Astrocyte of the cerebellum (primary cell): ENCODE measurements at regions not wholly inside any gene's neighbourhood (a gene's known extent, or its start where the extent isn't known, plus 50 kb on each side); places are given as distances from the start of the nearest gene placed in this dataset.
"Not testable (repeated sequence)": the region's sequence is repeated elsewhere in the genome, so short reads cannot be mapped to it uniquely, and the experiment has no call there.

Source experiments
- DNase-seq: peaks from one replicate; pipeline ENCODE4 v3.0.0-alpha.2; 2011; ENCODE audit warnings: low read depth
- H3K4me3 ChIP-seq: 2 replicates; pipeline ENCODE4 v1.5.1; 2011; ENCODE audit warnings: mild to moderate bottlenecking, low read depth, low read length, moderate library complexity
- CTCF ChIP-seq: IDR thresholded peaks from 2 replicates; pipeline ENCODE4 v1.5.1; 2012; ENCODE audit warnings: low read length, low read depth, moderate library complexity, mild to moderate bottlenecking; ENCODE audit errors: missing control alignments
- in situ Hi-C: cut with HindIII; loops from 2 replicates; pipeline ENCODE4 v1.10.0; 2017; ENCODE audit warnings: low sequenced_read_pairs

- DNase-seq, in situ Hi-C loops, H3K4me3 ChIP-seq: not testable (repeated sequence)
These were observed 1357.9 kb downstream of the CDH12 start for GRCh38 chr5:21495235-21495634.

DNA sequence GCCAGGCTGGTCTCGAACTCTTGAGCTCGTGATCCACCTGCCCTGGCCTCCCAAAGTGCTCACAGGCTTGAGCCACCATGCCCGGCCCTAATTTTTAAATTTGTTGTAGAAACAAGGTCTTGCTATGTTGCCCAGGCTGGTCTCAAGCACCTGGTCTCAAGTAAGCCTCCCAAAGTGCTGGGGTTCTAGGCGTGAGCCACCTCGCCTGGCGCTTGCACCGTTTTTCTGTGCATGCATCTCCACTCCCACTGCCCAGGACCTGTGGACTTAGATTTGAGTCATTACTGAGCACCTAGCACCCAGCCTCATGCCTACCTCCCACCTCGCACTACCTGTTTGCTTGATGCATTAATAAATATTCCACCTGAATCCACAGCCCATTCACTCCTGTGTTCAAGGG is 1359.1 kb downstream of the CDH12 start:
- DNase-seq, in situ Hi-C loops, H3K4me3 ChIP-seq: not testable (repeated sequence)

DNA sequence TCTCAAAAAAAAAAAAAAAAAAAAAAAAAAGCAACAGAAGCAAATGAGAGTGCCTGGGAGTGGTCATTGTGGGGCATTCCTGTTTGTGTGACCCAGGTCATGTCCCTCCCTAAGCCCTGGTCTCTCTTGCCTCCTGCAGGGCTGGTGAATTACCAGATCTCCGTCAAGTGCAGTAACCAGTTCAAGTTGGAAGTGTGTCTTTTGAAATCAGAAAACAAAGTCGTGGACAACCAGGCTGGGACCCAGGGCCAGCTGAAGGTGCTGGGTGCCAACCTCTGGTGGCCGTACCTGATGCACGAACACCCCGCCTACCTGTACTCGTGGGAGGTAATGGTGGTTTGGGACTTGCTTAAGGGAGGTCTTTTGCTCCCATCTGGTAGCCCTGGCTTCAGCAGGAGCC is 1362.0 kb downstream of the CDH12 start:
- DNase-seq, H3K4me3 ChIP-seq, in situ Hi-C loops: not testable (repeated sequence)

GRCh38 chr5:21488828-21489227 is 1364.3 kb downstream of the CDH12 start:
- H3K4me3 ChIP-seq, in situ Hi-C loops, DNase-seq: not testable (repeated sequence)

DNA sequence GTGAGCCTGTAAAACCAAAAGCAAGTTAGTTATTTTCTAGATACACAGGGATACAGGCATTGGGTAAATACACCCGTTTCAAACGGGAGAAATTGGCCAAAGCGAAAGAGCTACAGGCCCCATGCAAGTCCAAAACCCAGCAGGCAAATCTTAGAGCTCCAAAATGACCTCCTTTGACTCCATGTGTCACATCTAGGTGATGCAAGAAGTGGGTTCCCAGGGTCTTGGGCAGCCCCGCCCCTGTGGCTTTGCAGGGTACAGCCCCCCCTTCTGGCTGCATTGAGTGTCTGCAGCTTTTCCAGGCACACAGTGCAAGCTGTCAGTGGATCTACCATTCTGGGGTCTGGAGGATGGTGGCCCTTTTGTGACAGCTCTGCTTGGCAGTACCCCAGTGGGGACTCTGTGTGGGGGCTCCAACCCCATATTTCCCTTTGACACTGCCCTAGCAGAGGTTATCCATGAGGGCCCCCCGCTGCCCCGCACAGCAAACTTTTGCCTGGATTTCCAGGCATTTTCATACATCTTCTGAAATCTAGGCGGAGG is 1367.6 kb downstream of the CDH12 start:
- DNase-seq, H3K4me3 ChIP-seq, in situ Hi-C loops: not testable (repeated sequence)
- peak; percentile 28 for TF ChIP-seq CTCF

DNA sequence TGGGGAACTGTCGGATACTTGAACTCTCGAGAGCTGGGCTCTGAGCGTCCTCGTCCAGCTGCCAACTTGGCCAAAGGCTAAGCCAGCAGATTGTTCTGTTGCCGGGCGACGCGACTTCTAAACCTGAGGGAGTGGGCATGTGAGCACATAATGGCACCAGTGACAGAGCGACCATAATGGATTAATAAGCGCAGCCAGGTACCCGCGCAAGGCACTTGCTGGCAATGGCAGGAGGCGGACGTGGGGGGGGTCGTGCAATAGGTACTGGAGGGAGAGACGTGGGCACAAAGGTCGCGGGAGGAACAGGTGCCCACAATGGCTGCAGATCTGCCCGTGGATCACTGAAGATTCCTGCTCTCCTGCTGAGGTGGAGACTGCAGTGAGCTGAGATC is 1368.7 kb downstream of the CDH12 start:
- in situ Hi-C loops, DNase-seq, H3K4me3 ChIP-seq: not testable (repeated sequence)

GRCh38 chr5:21483790-21484497 is 1369.2 kb downstream of the CDH12 start:
- in situ Hi-C loops, H3K4me3 ChIP-seq, DNase-seq: not testable (repeated sequence)

DNA sequence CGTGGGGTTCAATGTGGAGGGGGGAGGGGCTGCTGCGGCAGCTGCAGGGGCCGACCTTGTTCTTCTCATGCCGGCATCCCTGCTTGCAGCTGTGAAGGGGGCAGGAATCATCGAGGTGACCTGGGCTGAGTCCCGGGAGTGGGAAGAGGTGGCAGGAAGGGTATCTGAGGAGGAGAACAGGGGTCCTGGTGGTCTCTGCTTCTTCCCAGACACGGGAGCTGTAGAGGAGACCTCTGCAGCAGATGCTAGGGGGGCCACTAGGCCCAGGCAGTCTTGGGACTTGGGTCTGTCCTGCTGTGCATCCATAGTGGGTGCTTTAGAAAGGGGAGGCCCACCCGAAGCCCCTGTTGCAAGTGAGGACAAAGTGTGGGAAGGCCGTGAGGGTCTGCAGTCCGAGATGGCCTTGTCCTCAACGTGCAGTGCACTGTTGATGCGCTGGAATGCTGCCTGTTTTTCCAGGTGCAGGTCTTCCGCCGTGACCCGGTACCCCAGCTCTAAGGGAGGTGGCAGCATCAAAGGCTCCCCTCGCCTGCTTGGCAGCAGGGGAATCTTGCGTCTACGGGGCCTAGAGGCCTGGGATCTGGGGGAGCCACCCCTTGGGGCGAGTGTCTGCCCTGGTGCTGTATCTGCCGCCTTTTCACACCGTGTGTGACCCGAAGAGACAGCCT is 1370.0 kb downstream of the CDH12 start:
- in situ Hi-C loops, DNase-seq: not testable (repeated sequence)

DNA sequence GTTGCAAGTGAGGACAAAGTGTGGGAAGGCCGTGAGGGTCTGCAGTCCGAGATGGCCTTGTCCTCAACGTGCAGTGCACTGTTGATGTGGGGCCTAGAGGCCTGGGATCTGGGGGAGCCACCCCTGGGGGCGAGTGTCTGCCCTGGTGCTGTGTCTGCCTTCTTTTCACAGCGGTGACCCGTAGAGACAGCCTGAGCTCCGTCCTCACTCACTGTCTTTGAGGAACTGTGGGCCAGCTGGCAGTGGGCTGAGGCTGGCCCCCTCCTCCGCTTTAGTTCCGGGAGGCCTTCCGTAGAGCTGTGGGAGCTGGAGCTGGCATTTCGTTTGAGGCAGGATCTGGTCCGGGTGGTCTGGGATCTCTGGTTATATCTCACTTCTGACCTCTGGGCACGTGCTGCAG is 1370.6 kb downstream of the CDH12 start:
- DNase-seq, in situ Hi-C loops, H3K4me3 ChIP-seq: not testable (repeated sequence)

More for the DNA sequence above, 1370.0 kb downstream of the CDH12 start:
- not testable (repeated sequence) for H3K4me3 ChIP-seq

DNA sequence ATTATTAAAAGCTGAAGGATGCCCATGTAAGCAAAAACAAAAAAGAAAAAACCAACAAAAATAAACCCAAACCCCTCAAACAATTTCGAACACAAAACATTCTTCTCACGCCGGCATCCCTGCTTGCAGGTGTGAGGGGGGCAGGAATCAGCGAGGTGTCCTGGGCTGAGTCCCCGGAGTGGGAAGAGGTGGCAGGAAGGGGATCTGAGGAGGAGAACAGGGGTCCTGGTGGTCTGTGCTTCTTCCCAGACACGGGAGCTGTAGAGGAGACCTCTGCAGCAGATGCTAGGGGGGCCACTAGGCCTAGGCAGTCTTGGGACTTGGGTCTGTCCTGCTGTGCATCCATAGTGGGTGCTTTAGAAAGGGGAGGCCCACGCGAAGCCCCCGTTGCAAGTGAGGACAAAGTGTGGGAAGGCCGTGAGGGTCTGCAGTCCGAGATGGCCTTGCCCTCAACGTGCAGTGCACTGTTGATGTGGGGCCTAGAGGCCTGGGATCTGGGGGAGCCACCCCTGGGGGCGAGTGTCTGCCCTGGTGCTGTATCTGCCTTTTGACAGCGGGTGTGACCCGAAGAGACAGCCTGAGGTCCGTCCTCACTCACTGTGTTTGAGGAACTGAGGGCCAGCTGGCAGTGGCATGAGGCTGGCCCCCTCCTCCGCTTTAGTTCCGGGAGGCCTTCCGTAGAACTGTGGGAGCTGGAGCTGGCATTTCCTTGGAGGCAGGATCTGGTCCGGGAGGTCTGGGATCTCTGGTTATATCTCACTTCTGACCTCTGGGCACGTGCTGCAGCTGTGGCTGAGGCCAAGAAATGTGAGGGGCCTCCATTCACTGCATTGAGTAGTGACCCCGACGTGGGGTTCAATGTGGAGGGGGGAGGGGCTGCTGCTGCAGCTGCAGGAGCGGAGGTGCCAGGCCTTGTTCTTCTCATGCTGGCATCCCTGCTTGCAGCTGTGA is 1371.5 kb downstream of the CDH12 start:
- H3K4me3 ChIP-seq, in situ Hi-C loops, DNase-seq: not testable (repeated sequence)

DNA sequence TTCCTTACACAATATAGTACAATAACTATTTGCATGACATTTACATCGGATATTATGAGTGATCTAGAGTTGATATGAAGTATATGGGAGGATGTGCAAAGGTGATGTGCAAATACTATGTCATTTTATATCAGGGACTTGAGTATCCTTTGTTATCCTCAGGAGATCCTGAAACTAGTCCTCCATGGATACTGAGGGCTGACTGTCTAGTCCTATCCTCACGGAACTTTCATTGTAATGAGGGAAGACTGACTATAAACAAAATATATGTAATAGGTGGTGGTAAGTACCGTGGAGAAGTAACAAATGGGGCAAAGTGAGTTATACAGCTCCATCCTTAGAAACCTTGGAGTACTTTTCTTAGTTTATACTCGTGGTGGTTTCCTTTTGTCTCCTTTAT is 1373.1 kb downstream of the CDH12 start:
- H3K4me3 ChIP-seq, DNase-seq, in situ Hi-C loops: not testable (repeated sequence)

DNA sequence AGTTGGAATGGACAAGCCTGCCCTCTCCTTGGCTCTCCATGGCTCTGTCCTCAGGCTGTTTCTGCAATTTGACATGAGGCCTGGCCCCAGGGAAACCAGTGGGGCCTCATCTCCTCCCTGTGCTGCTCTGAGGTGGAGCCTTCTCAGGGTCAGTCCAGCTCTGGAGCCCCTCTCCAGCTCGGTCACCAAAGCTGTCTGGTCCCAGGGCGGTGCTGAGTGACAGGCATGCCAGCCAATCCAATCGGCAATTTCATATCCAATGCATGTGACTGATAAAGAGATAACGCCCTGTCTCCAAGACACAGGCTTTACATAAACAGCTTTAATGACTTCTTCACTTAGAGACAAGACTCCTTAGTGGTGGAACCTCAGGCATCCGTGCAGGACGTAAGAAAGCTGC is 1379.2 kb downstream of the CDH12 start:
- DNase-seq, H3K4me3 ChIP-seq, in situ Hi-C loops: not testable (repeated sequence)

- H3K4me3 ChIP-seq, DNase-seq, in situ Hi-C loops: not testable (repeated sequence)
These were observed 1379.7 kb downstream of the CDH12 start for GRCh38 chr5:21473436-21473835.

- H3K4me3 ChIP-seq, result not testable (repeated sequence)
These were observed 1381.5 kb downstream of the CDH12 start for GRCh38 chr5:21471691-21472090.

More at GRCh38 chr5:21471691-21472090, 1381.5 kb downstream of the CDH12 start:
- DNase-seq, in situ Hi-C loops: not testable (repeated sequence)
